Mesenchymal stem cell (in vitro differentiated cells and primary cell): ENCODE measurements at regions not wholly inside any gene's neighbourhood (a gene's known extent, or its start where the extent isn't known, plus 50 kb on each side); places are given as distances from the start of the nearest gene placed in this dataset.

ENCODE experiments used
- DNase-seq: peaks from one replicate; pipeline ENCODE4 v3.0.0-alpha.2; 2013
- H2AFZ ChIP-seq: one replicate; pipeline ENCODE4 v1.6.1; 2013; ENCODE audit warnings: low read depth, mild to moderate bottlenecking, control low read depth, inconsistent platforms, low read length, moderate library complexity
- H2AK5ac ChIP-seq: 2 replicates; pipeline ENCODE4 v1.6.1; 2013; ENCODE audit warnings: low read length, moderate library complexity, mild to moderate bottlenecking, inconsistent platforms; ENCODE audit not compliant: severe bottlenecking
- H2BK120ac ChIP-seq: one replicate; pipeline ENCODE4 v1.6.1; 2013; ENCODE audit warnings: low read depth, mild to moderate bottlenecking, inconsistent platforms, low read length, moderate library complexity
- H2BK12ac ChIP-seq, 2 experiments: one replicate each; pipeline ENCODE4 v1.6.1; 2013; ENCODE audit warnings: inconsistent platforms in 2 of 2, low read length in 2 of 2, mild to moderate bottlenecking in 2 of 2, moderate library complexity in 2 of 2, control low read depth in 1 of 2
- H2BK15ac ChIP-seq: one replicate; pipeline ENCODE4 v1.6.1; 2013; ENCODE audit warnings: mild to moderate bottlenecking, low read depth, inconsistent platforms; ENCODE audit not compliant: poor library complexity, severe bottlenecking
- H2BK5ac ChIP-seq: 2 replicates; pipeline ENCODE4 v1.6.1; 2013; ENCODE audit warnings: low read depth, mild to moderate bottlenecking, low read length, control low read depth, inconsistent platforms; ENCODE audit not compliant: poor library complexity, severe bottlenecking
- H3K14ac ChIP-seq, 2 experiments: one replicate each; pipeline ENCODE4 v1.6.1; 2013; ENCODE audit warnings: inconsistent platforms in 2 of 2, low read length in 2 of 2, control low read depth in 1 of 2, mild to moderate bottlenecking in 1 of 2, moderate library complexity in 1 of 2
- H3K18ac ChIP-seq, 2 experiments: one replicate each; pipeline ENCODE4 v1.6.1; 2013; ENCODE audit warnings: inconsistent platforms in 2 of 2, low read length in 2 of 2, control low read depth in 1 of 2, low read depth in 1 of 2, mild to moderate bottlenecking in 1 of 2
- H3K23ac ChIP-seq, 2 experiments: one replicate each; pipeline ENCODE4 v1.6.1; 2013; ENCODE audit warnings: inconsistent platforms in 2 of 2, low read length in 2 of 2, mild to moderate bottlenecking in 2 of 2, moderate library complexity in 2 of 2, control low read depth in 1 of 2
- H3K27ac ChIP-seq: 2 replicates; pipeline ENCODE4 v1.5.1; 2013; ENCODE audit warnings: mild to moderate bottlenecking, moderate library complexity, low read length, control low read depth, inconsistent platforms; ENCODE audit not compliant: poor library complexity, severe bottlenecking
- H3K27me3 ChIP-seq, 2 experiments: 2 replicates each; pipeline versions ENCODE4 v1.6.1 to v1.7.0; 2013; ENCODE audit warnings: low read length in 2 of 2, mild to moderate bottlenecking in 2 of 2, moderate library complexity in 2 of 2, control low read depth in 1 of 2, inconsistent platforms in 1 of 2; ENCODE audit not compliant: control insufficient read depth in 1 of 2, insufficient read depth in 1 of 2
- H3K36me3 ChIP-seq, 2 experiments: 2 replicates each; pipeline versions ENCODE4 v1.6.1 to v1.7.0; 2013; ENCODE audit warnings: low read length in 2 of 2, control low read depth in 1 of 2, inconsistent platforms in 1 of 2, low read depth in 1 of 2, mild to moderate bottlenecking in 1 of 2; ENCODE audit not compliant: insufficient read depth in 2 of 2, control insufficient read depth in 1 of 2
- H3K4ac ChIP-seq, 2 experiments: one replicate each; pipeline ENCODE4 v1.6.1; 2013; ENCODE audit warnings: inconsistent platforms in 2 of 2, low read length in 2 of 2, mild to moderate bottlenecking in 2 of 2, moderate library complexity in 2 of 2, control low read depth in 1 of 2, low read depth in 1 of 2
- H3K4me1 ChIP-seq: 2 replicates; pipeline ENCODE4 v1.6.1; 2013; ENCODE audit warnings: low read depth, low read length, control low read depth; ENCODE audit not compliant: control insufficient read depth, insufficient read depth
- H3K4me2 ChIP-seq: 2 replicates; pipeline ENCODE4 v1.6.1; 2013; ENCODE audit warnings: low read length, mild to moderate bottlenecking, inconsistent platforms; ENCODE audit not compliant: poor library complexity, severe bottlenecking
- H3K4me3 ChIP-seq, 2 experiments: 2 replicates each; pipeline versions ENCODE4 v1.5.1 to v1.7.0; 2013; ENCODE audit warnings: low read length in 2 of 2, mild to moderate bottlenecking in 2 of 2, control low read depth in 1 of 2, low read depth in 1 of 2; ENCODE audit not compliant: insufficient read depth in 1 of 2
- H3K79me1 ChIP-seq: replicated peaks from 2 replicates; pipeline ENCODE4 v1.6.1; 2013; ENCODE audit warnings: mild to moderate bottlenecking, control low read depth, low read length, inconsistent platforms; ENCODE audit not compliant: poor library complexity, severe bottlenecking
- H3K9ac ChIP-seq: 2 replicates; pipeline ENCODE4 v1.7.0; 2013; ENCODE audit warnings: mild to moderate bottlenecking, low read length, moderate library complexity
- H3K9me3 ChIP-seq: 2 replicates; pipeline ENCODE4 v1.7.0; 2013; ENCODE audit warnings: mild to moderate bottlenecking, low read length; ENCODE audit not compliant: control insufficient read depth
- H4K8ac ChIP-seq: one replicate; pipeline ENCODE4 v1.6.1; 2013; ENCODE audit warnings: inconsistent platforms, mild to moderate bottlenecking, low read length, moderate library complexity
- H4K91ac ChIP-seq: one replicate; pipeline ENCODE4 v1.6.1; 2013; ENCODE audit warnings: mild to moderate bottlenecking, low read length, inconsistent platforms
- WGBS: methylation state at CpG from one replicate; pipeline ENCODE4 v1.1.7; 2013; ENCODE audit warnings: mixed read lengths; 5-methylcytosine and 5-hydroxymethylcytosine counted together

GRCh38 chr11:39675171-39675570, 1784.3 kb downstream of the LRRC4C start:
- no peak overlapping the region for H2BK120ac ChIP-seq
- no peak overlapping the region for H3K18ac ChIP-seq
- H3K79me1 ChIP-seq: no peaks in the 10 kb centered on the region
- no peaks in the 10 kb centered on the region for H3K4me1 ChIP-seq
- no peak overlapping the region for H4K8ac ChIP-seq
- H3K36me3 ChIP-seq: no peaks in the 10 kb centered on the region
- H3K27me3 ChIP-seq: no peaks in the 10 kb centered on the region
- peaks cover 3% of the 10 kb centered on the region for H3K9me3 ChIP-seq
- H4K91ac ChIP-seq: no peak overlapping the region
- H3K14ac ChIP-seq: no peak overlapping the region
- DNase-seq: no peak
- H3K9ac ChIP-seq: no peak overlapping the region
- no peak overlapping the region for H3K4ac ChIP-seq
- no peak overlapping the region for H3K4me2 ChIP-seq
- H2BK5ac ChIP-seq: no peak overlapping the region
- no peak overlapping the region for H3K23ac ChIP-seq
- H2AFZ ChIP-seq: no peak overlapping the region
- H2BK12ac ChIP-seq: no peak overlapping the region
- H2BK15ac ChIP-seq: no peak overlapping the region
- no peak overlapping the region for H3K27ac ChIP-seq
- no CpG with 5 or more reads among the region's 2 CpGs for WGBS
- no peak overlapping the region for H2AK5ac ChIP-seq
- H3K4me3 ChIP-seq: no peak overlapping the region

GRCh38 chr11:39674761-39675160, 1784.7 kb downstream of the LRRC4C start:
- H3K4me3 ChIP-seq: no peak overlapping the region
- H3K36me3 ChIP-seq: no peaks in the 10 kb centered on the region
- H2BK5ac ChIP-seq: no peak overlapping the region
- H2AFZ ChIP-seq: no peak overlapping the region
- no peaks in the 10 kb centered on the region for H3K9me3 ChIP-seq
- WGBS: 83% methylated on average over 1 of the region's 2 CpGs
- H2BK12ac ChIP-seq: no peak overlapping the region
- no peak overlapping the region for H4K8ac ChIP-seq
- no peak overlapping the region for H2BK15ac ChIP-seq
- no peak overlapping the region for H4K91ac ChIP-seq
- no peak overlapping the region for H3K23ac ChIP-seq
- H3K27ac ChIP-seq: no peak overlapping the region
- no peak overlapping the region for H3K18ac ChIP-seq
- no peaks in the 10 kb centered on the region for H3K27me3 ChIP-seq
- no peak overlapping the region for H2BK120ac ChIP-seq
- H3K14ac ChIP-seq: no peak overlapping the region
- no peak overlapping the region for H3K4me2 ChIP-seq
- no peak overlapping the region for H3K4ac ChIP-seq
- H3K79me1 ChIP-seq: no peaks in the 10 kb centered on the region
- no peak overlapping the region for H3K9ac ChIP-seq
- H2AK5ac ChIP-seq: no peak overlapping the region
- DNase-seq: no peak
- H3K4me1 ChIP-seq: no peaks in the 10 kb centered on the region

GRCh38 chr11:39674024-39674423, 1785.4 kb downstream of the LRRC4C start:
- H3K18ac ChIP-seq: no peak overlapping the region
- H2AFZ ChIP-seq: no peak overlapping the region
- H4K8ac ChIP-seq: no peak overlapping the region
- H2BK15ac ChIP-seq: no peak overlapping the region
- no peaks in the 10 kb centered on the region for H3K36me3 ChIP-seq
- H2BK12ac ChIP-seq: no peak overlapping the region
- H3K4me3 ChIP-seq: no peak overlapping the region
- no peak overlapping the region for H3K4me2 ChIP-seq
- H4K91ac ChIP-seq: no peak overlapping the region
- no peaks in the 10 kb centered on the region for H3K9me3 ChIP-seq
- H3K23ac ChIP-seq: no peak overlapping the region
- H2BK5ac ChIP-seq: no peak overlapping the region
- H3K4me1 ChIP-seq: no peaks in the 10 kb centered on the region
- no peak overlapping the region for H3K4ac ChIP-seq
- H2AK5ac ChIP-seq: no peak overlapping the region
- WGBS: 93% methylated on average over 3 of the region's 3 CpGs
- H2BK120ac ChIP-seq: no peak overlapping the region
- H3K79me1 ChIP-seq: no peaks in the 10 kb centered on the region
- no peak overlapping the region for H3K27ac ChIP-seq
- H3K27me3 ChIP-seq: no peaks in the 10 kb centered on the region
- H3K14ac ChIP-seq: no peak overlapping the region
- no peak overlapping the region for H3K9ac ChIP-seq
- DNase-seq: no peak

- Histone ChIP-seq H3K4me3 (no peak overlapping the region), H2BK5ac (no peak overlapping the region), H3K14ac (no peak overlapping the region), H3K27me3 (no peaks in the 10 kb centered on the region), H2BK12ac (no peak overlapping the region), H4K91ac (no peak overlapping the region), H2BK15ac (no peak overlapping the region), H2BK120ac (no peak overlapping the region), H3K36me3 (no peaks in the 10 kb centered on the region), H3K4me2 (no peak overlapping the region), H2AK5ac (no peak overlapping the region), H3K79me1 (no peaks in the 10 kb centered on the region), H2AFZ (no peak overlapping the region), H3K4me1 (no peaks in the 10 kb centered on the region), H3K9me3 (peaks cover 4% of the 10 kb centered on the region), H3K23ac (no peak overlapping the region), H3K18ac (no peak overlapping the region), H4K8ac (no peak overlapping the region), H3K9ac (no peak overlapping the region), H3K4ac (no peak overlapping the region), H3K27ac (no peak overlapping the region)
- peak; percentile 49 for DNase-seq
- 7% methylated on average over 2 of the region's 4 CpGs for WGBS
Measured at GRCh38 chr11:39668640-39669039, 1790.8 kb downstream of the LRRC4C start.
